ENCODE measurements at regions not wholly inside any gene's neighbourhood (a gene's known extent, or its start where the extent isn't known, plus 50 kb on each side); places are given as distances from the start of the nearest gene placed in this dataset.

- no peak for DNase-seq (ENCODE audit: low read depth in 3 of 3)
Observed at GRCh38 chr7:155181768-155182167, 111.6 kb downstream of the HTR5A start.

DNA sequence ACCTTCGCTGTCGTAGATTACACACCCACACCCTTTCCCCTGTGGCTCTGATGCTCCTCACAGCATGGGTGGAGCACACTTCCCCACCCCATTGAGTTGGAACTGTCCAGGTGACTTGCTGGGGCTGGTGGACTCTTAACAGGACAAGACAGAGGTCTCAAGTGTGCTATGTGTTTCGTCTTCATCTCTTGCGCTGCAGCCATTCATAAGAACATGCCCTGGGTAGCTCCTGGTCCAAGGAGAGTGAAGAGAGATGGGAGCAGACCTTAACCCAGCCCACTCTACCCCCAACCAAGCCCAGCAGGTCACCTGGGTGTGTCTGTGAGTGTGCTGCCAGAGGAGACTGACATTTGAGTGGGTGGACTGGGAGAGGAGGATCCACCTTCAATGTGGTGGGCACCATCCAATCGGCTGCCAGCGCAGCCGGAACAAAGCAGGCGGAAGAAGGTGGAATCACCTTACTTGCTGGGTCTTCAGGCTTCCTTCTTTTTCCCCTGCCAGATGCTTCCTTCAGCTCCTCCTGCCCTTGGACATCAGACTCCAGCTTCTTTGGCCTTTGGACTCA lies 112.4 kb downstream of the HTR5A start:
- DNase-seq (ENCODE audit: low read depth in 3 of 3), result no peak

GRCh38 chr7:155183655-155184054 lies 113.5 kb downstream of the HTR5A start:
- no peak for DNase-seq (ENCODE audit: low read depth in 3 of 3)

- DNase-seq (ENCODE audit: low read depth in 3 of 3), result no peak
Observed at GRCh38 chr7:155184923-155185322, 112.8 kb upstream of the INSIG1 start.

- DNase-seq (ENCODE audit: low read depth in 3 of 3), result no peak
Observed at GRCh38 chr7:155187061-155187785, 110.5 kb upstream of the INSIG1 start.

GRCh38 chr7:155188357-155188756 lies 109.3 kb upstream of the INSIG1 start:
- no peak for DNase-seq (ENCODE audit: low read depth in 3 of 3)

DNA sequence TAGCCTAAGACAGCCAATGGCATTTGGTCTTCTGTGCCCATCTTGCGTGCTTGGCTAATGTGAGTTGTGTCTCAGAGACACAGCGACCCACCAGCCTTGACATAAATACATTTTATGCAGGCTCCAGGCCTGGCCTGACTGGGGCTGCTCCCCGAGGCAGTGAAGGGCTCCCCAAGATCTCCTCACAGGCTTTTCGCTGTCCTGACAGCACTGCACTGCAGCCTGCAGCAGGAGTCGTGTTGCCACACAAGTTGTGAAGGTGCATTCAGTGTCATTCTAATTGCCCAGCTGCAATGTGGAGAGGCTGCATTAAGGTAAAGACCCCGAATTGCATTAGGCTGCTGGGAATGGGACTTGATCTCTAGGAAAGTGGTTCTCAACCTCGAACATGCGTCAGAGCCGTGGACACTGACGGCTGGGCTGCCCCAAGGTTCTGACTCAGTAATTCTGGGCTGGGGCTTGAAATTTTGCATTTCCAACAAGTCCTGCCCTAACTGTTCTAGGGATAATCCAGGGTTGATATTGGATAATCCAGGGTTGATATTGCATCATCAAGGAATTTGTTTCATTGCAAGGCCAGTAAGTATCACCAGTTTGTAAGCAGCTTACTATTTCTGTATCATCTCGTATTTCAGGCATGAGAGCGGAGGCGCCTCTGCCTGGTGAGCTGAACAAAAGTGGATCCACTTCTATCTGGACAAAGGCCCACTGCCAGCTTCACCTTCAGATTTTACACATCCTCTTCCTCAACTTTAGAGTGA lies 108.7 kb upstream of the INSIG1 start:
- no peak for DNase-seq (ENCODE audit: low read depth in 3 of 3)

DNA sequence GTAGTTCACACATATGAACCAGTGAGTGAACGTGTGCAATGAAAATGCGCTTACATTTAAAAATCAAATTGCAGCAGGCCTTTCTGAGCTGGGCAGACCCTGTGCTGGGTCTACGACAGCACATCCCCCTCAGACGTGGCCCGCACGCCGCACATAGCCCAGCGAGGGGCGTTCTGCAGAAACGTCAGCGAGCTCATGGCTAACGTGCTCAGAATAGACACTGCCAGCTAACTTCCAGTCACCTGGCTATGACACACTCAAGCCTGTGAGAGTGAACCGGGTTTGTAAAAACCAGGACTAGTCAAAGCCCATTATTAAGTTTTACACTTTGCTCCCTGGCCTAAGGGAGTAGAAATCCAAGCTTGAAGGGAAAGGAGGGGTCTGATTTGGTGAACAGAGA lies 108.1 kb upstream of the INSIG1 start:
- DNase-seq (ENCODE audit: low read depth in 3 of 3), result no peak

GRCh38 chr7:155190688-155191087 lies 107.0 kb upstream of the INSIG1 start:
- peak; percentile 26 to 56 (median 53) for DNase-seq (ENCODE audit: low read depth in 3 of 3)

DNA sequence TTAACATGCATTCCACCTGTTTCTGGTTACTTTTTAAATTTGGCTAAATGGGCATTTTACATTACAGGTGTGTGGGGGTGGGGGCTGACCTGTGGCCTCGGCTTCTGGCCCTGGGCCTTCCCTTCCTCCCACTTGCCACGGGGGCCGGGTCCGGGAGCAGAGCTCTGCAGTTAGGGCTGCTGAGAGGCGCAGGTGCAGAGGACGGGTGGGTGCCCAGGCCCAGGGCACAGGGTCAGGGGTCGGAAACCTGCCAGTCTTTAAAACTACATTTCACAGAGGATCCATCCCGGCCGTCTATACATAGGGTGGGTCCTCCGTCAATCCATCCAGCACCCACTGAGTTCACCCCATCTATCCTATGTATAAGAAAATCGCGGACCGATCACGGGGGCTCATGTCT lies 106.5 kb upstream of the INSIG1 start:
- no peak for DNase-seq (ENCODE audit: low read depth in 3 of 3)

- no peak for DNase-seq (ENCODE audit: low read depth in 3 of 3)
Observed at GRCh38 chr7:155191901-155192478, 105.7 kb upstream of the INSIG1 start.

GRCh38 chr7:155192961-155193640 lies 104.6 kb upstream of the INSIG1 start:
- DNase-seq (ENCODE audit: low read depth in 3 of 3), result no peak

GRCh38 chr7:155193716-155194115 lies 104.0 kb upstream of the INSIG1 start:
- no peak for DNase-seq (ENCODE audit: low read depth in 3 of 3)

DNA sequence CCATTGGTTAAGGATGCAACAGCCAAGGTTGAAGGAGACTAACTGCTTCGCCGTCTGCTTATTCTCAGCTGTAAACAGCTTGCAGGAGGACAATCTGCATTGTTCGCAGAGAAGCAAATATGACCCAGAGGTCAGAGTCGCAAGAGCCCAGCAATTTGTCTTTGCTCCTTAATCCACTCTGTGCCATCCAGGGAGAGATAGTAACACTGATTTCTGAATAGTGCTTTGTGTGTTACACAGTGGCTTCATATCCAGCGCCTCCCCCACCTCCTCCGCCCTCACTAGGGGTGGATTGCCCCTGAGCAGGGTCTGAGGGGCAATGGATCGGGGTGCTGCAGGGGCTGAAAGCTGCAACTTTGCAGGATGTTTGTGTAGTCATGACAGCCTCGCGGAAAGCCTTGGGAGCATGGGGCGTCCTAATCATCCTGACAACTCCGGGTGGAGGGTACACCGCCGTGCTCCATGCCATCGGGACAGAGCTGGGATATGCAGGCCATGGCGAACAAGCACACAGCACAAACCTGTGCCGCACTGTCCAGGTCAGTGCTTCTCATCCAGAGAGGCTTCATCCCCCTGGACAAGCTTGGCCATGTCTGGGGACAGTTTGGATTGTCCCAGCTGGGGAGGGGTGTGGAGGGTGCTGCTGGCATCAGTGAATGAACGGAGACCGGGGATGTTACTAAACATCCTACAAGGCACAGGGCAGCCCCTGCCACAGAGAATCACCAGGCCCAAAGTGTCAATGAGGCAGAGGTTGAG lies 103.1 kb upstream of the INSIG1 start:
- no peak for DNase-seq (ENCODE audit: low read depth in 3 of 3)

GRCh38 chr7:155195939-155196523 lies 101.6 kb upstream of the INSIG1 start:
- DNase-seq (ENCODE audit: low read depth in 3 of 3), result no peak

DNA sequence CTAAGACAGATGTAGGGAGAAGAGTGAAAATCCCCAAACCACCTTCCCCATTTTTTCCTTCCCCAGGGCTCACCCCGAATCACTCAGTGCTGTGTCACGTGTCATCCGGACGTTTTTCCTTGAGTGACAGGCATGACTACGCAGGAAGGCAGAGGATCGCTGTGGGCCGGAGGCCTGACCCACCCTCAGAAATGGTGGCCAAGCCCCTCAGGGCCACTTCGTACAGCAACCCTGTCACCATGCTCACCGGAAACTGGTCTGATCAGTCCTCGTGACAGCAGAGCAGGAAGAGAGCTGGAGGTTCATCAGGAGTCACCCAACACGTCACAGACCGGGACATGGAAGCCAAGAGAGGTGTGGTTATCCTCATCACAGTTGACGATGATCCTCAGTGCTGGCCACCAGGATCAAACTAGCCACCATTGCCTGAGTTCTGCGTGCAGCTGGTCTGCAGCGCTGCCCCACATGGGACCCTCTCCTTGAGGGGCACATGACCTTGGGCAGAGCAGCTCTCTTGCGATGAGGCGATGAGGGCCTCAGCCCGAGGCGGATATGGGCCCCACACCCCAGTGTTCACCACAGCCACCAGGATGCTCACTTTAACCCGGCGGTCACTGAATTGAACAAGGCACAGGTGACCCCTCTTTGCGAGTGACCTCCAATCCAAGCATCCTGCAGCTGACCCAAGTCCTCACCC lies 99.3 kb upstream of the INSIG1 start:
- no peak for DNase-seq (ENCODE audit: low read depth in 3 of 3)

- peak; percentile 19 to 55 (median 39) for DNase-seq (ENCODE audit: low read depth in 3 of 3)
Observed at GRCh38 chr7:155198901-155199845, 98.5 kb upstream of the INSIG1 start.

DNA sequence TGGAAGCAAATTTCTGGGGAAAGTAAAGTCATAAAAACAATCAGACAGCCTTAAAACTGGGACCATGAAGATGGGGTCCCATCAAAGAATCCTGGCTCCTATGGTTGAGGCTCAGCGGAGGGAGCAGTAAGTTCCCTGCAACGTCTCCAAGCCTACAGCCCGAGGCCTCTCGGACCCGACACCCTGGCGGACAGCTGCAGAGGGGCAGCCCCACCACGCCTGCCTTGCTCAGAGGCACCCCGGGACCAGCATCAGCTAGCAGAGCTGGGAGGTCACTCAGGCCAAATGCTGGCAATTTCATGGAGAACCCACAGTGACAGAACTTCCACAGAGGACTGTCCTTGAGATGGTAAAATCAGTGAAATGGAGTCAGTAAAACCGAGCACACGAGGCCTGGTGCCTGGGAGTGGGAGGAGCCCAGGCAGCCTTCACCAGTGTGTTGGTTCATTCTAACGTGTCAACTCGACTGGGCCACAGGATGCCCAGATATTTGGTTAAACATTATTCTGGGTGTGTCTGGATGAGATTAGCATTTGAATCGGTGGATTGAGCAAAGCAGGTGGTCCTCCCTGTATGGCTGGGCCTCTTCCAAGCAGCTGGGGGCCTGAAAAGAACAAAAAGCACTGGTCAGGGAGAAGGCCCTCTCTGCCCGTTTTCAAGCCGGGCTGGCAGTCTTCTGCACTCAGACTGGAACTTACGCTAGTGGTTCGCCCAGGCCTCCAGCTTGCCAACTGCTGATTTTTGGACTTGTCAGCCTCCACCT lies 96.2 kb upstream of the INSIG1 start:
- DNase-seq (ENCODE audit: low read depth in 3 of 3), result no peak

All from stimulated activated CD4-positive, alpha-beta T cell treated with anti-CD3 and anti-CD28 coated beads, TNF-alpha, amount 100 ng/mL, for 48 hours (primary cell).